HEK293 (cell line): ENCODE measurements at regions not wholly inside any gene's neighbourhood (a gene's known extent, or its start where the extent isn't known, plus 50 kb on each side); places are given as distances from the start of the nearest gene placed in this dataset.

Experiments used
- CTCF ChIA-PET: fragments of 350-600 bp; formaldehyde crosslinking; extraction: SDS; loops from one replicate; lab custom pipeline; 2021; ENCODE audit warnings: antibody characterized with exemption; lab: Yijun Ruan, JAX
- POLR2A ChIA-PET: fragments of 300-600 bp; formaldehyde crosslinking; extraction: SDS; loops from one replicate; lab custom pipeline; 2020; ENCODE audit warnings: antibody characterized with exemption, inconsistent platforms; lab: Yijun Ruan, JAX
- H3K27ac ChIP-seq: fragments of 200-500 bp; sonication (Bioruptor generic); 2 replicates; pipeline ENCODE4 v1.5.1; 2014; ENCODE audit warnings: low read depth, low read length, control low read depth, inconsistent platforms; ENCODE audit errors: extremely low read depth
- H3K36me3 ChIP-seq, 2 experiments: fragments of 200-500 bp in 1 of 2; sonication (Bioruptor generic) in 1 of 2; 1 replicate in 1 of 2; 2 replicates in 1 of 2; pipeline ENCODE4 v1.5.1; 2014 to 2017; ENCODE audit warnings: inconsistent platforms in 2 of 2, low read length in 2 of 2; ENCODE audit not compliant: control insufficient read depth in 2 of 2, insufficient read depth in 1 of 2
- H3K4me1 ChIP-seq: fragments of 200-500 bp; sonication (Bioruptor generic); 2 replicates; pipeline ENCODE4 v1.5.1; 2014; ENCODE audit warnings: mild to moderate bottlenecking, low read length, inconsistent platforms; ENCODE audit not compliant: control insufficient read depth, insufficient read depth
- H3K4me3 ChIP-seq: 2 replicates; pipeline ENCODE4 v1.5.1; 2011; ENCODE audit warnings: low read depth, mild to moderate bottlenecking, control low read depth, low read length, moderate library complexity
- H3K9me3 ChIP-seq: fragments of 200-500 bp; sonication (Bioruptor generic); 2 replicates; pipeline ENCODE4 v1.5.1; 2014; ENCODE audit warnings: low read depth, low read length, inconsistent platforms; ENCODE audit not compliant: control insufficient read depth, insufficient read depth
- EGR2 ChIP-seq: fragments of 450-650 bp; formaldehyde crosslinking; IDR thresholded peaks from 2 replicates; pipeline ENCODE4 v1.5.1; 2016; ENCODE audit warnings: low read depth, missing biosample characterization, missing genetic modification characterization
- KLF9 ChIP-seq: fragments of 450-650 bp; formaldehyde crosslinking; IDR thresholded peaks from 2 replicates; pipeline ENCODE4 v1.5.1; 2016; ENCODE audit warnings: missing biosample characterization, missing genetic modification characterization, low read depth
- ZBTB17 ChIP-seq: fragments of 450-650 bp; formaldehyde crosslinking; IDR thresholded peaks from 2 replicates; pipeline ENCODE4 v1.5.1; 2016; ENCODE audit warnings: missing biosample characterization, missing genetic modification characterization
- ZBTB7A ChIP-seq: fragments of 450-650 bp; formaldehyde crosslinking; IDR thresholded peaks from 2 replicates; pipeline ENCODE4 v1.5.1; 2016; ENCODE audit warnings: low read depth, missing biosample characterization, missing genetic modification characterization
- ZBTB8A ChIP-seq: fragments of 450-650 bp; formaldehyde crosslinking; IDR thresholded peaks from 2 replicates; pipeline ENCODE4 v1.5.1; 2016; ENCODE audit warnings: missing biosample characterization, missing genetic modification characterization
- ZFHX2 ChIP-seq: fragments of 450-650 bp; formaldehyde crosslinking; conservative IDR thresholded peaks from 2 replicates; pipeline ENCODE4 v1.5.1; 2016; ENCODE audit warnings: missing biosample characterization, missing genetic modification characterization
- ZNF169 ChIP-seq: fragments of 450-650 bp; formaldehyde crosslinking; IDR thresholded peaks from 2 replicates; pipeline ENCODE4 v1.5.1; 2016; ENCODE audit warnings: missing biosample characterization, missing genetic modification characterization
- ZNF175 ChIP-seq: fragments of 450-650 bp; formaldehyde crosslinking; IDR thresholded peaks from 2 replicates; pipeline ENCODE4 v1.5.1; 2016; ENCODE audit warnings: missing biosample characterization, missing genetic modification characterization
- ZNF239 ChIP-seq: fragments of 450-650 bp; formaldehyde crosslinking; IDR thresholded peaks from 2 replicates; pipeline ENCODE4 v1.5.1; 2016; ENCODE audit warnings: missing biosample characterization, missing genetic modification characterization
- ZNF366 ChIP-seq: fragments of 450-650 bp; formaldehyde crosslinking; conservative IDR thresholded peaks from 2 replicates; pipeline ENCODE4 v1.5.1; 2016; ENCODE audit warnings: missing biosample characterization, missing genetic modification characterization
- ZNF433 ChIP-seq: fragments of 450-650 bp; formaldehyde crosslinking; IDR thresholded peaks from 2 replicates; pipeline ENCODE4 v1.5.1; 2016; ENCODE audit warnings: missing biosample characterization, missing genetic modification characterization, low read depth
- ZNF529 ChIP-seq: fragments of 450-650 bp; formaldehyde crosslinking; IDR thresholded peaks from 2 replicates; pipeline ENCODE4 v1.5.1; 2017; ENCODE audit warnings: missing genetic modification characterization, missing biosample characterization; ENCODE audit not compliant: insufficient replicate concordance
- ZNF623 ChIP-seq: fragments of 450-650 bp; formaldehyde crosslinking; IDR thresholded peaks from 2 replicates; pipeline ENCODE4 v1.5.1; 2016; ENCODE audit warnings: missing biosample characterization, missing genetic modification characterization
- ZNF664 ChIP-seq: fragments of 450-650 bp; formaldehyde crosslinking; IDR thresholded peaks from 2 replicates; pipeline ENCODE4 v1.5.1; 2016; ENCODE audit warnings: missing biosample characterization, missing genetic modification characterization
- ZNF768 ChIP-seq: fragments of 450-650 bp; formaldehyde crosslinking; IDR thresholded peaks from 2 replicates; pipeline ENCODE4 v1.5.1; 2018; ENCODE audit warnings: missing biosample characterization, mild to moderate bottlenecking, missing genetic modification characterization
- ZSCAN16 ChIP-seq: fragments of 450-650 bp; formaldehyde crosslinking; IDR thresholded peaks from 2 replicates; pipeline ENCODE4 v1.5.1; 2016; ENCODE audit warnings: missing biosample characterization, missing genetic modification characterization
- TF ChIP-seq, protein P1 (sequence below): fragments of 450-650 bp; IDR thresholded peaks from 2 replicates; pipeline ENCODE4 v1.5.1; 2018; ENCODE audit warnings: missing biosample characterization, mild to moderate bottlenecking, missing genetic modification characterization
- TF ChIP-seq, protein P2 (sequence below): fragments of 450-650 bp; formaldehyde crosslinking; IDR thresholded peaks from 2 replicates; pipeline ENCODE4 v1.5.1; 2016; ENCODE audit warnings: missing biosample characterization, missing genetic modification characterization, low read depth

DNA sequence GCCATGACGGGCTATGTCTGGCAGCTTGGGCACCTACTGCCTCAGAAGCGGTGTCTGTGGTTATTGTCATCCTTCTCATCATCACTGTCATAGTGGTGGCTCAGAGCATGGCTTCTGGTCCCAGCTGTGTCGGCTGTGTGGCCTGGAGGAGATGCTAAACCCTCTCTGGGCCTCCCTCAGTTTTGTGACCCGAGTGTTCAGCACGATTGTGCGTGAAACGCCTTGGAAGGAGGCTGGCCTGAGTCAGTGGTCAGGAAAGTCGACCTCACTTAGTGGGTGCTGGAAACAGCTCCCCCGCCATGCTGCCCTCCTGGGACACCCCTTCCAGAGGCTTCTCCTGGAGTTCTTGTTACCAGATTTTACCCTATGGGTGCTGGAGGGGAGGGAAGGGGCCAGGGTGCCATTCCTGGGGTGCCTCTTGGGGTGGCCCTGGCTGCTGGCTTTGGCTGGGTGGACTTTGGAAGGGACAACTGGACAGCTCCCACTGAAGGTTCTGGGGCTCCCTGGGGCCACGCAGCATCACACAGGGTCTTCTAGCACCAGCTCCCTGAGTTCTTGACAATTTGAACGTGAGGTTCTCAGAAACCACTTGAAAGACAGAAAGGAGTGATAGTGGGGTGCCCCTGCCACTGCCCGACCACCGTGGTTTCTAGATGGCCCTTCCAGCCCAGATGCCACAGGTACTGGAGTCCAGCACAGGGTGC, 226.5 kb upstream of the GSE1 start:
- Histone ChIP-seq H3K4me3 (no peak overlapping the region), H3K9me3 (no peaks in the 10 kb centered on the region), H3K27ac (no peak overlapping the region), H3K4me1 (peaks cover 3% of the 10 kb centered on the region; the same call in 1 of the 2 replicates), H3K36me3 (peaks cover 0 to 5% of the 10 kb centered on the region in 2 experiments; a peak in 1 of 3 replicates)
- POLR2A ChIA-PET: no interaction called here
- 0 out of 2 replicates have a peak, but pooled peaks have one; percentile 20 for TF ChIP-seq ZNF768 (tag by site-specific recombination)
- no peak for TF ChIP-seq ZBTB8A (tag by site-specific recombination)
- TF ChIP-seq, all 188 proteins: peak for 1
- CTCF ChIA-PET: interaction anchor here (0.8 kb wide), 1 partner anchor 39 kb away, joined by 3 read pairs; no protein-coding TSS in a partner anchor

DNA sequence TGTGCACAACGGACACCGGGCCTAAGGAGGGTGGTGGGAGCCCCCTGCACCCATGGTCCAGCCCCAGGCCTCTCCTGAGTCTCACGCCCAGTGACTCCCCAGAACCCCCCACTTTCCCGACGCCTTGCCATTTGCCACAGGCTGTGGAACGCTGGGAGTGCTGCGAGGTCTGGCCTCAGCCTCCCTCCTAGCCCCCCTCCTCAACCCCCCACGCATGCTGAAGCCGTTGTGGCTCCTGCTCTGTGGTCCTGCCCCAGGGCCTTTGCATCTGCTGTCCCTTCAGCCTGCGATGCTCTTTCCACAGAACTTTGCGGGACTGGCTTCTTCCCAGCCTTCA, 226.0 kb upstream of the GSE1 start:
- POLR2A ChIA-PET: no interaction called here
- no peak overlapping the region for H3K4me3 ChIP-seq
- H3K9me3 ChIP-seq: no peaks in the 10 kb centered on the region
- TF ChIP-seq, protein P1, sequence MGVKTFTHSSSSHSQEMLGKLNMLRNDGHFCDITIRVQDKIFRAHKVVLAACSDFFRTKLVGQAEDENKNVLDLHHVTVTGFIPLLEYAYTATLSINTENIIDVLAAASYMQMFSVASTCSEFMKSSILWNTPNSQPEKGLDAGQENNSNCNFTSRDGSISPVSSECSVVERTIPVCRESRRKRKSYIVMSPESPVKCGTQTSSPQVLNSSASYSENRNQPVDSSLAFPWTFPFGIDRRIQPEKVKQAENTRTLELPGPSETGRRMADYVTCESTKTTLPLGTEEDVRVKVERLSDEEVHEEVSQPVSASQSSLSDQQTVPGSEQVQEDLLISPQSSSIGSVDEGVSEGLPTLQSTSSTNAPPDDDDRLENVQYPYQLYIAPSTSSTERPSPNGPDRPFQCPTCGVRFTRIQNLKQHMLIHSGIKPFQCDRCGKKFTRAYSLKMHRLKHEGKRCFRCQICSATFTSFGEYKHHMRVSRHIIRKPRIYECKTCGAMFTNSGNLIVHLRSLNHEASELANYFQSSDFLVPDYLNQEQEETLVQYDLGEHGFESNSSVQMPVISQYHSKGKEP (tag by site-specific recombination): no peak
- TF ChIP-seq ZNF623 (tag by site-specific recombination) (peak; percentile 96), ZNF433 (no peak), ZBTB7A (no peak), KLF9 (no peak)
- TF ChIP-seq, protein P2, sequence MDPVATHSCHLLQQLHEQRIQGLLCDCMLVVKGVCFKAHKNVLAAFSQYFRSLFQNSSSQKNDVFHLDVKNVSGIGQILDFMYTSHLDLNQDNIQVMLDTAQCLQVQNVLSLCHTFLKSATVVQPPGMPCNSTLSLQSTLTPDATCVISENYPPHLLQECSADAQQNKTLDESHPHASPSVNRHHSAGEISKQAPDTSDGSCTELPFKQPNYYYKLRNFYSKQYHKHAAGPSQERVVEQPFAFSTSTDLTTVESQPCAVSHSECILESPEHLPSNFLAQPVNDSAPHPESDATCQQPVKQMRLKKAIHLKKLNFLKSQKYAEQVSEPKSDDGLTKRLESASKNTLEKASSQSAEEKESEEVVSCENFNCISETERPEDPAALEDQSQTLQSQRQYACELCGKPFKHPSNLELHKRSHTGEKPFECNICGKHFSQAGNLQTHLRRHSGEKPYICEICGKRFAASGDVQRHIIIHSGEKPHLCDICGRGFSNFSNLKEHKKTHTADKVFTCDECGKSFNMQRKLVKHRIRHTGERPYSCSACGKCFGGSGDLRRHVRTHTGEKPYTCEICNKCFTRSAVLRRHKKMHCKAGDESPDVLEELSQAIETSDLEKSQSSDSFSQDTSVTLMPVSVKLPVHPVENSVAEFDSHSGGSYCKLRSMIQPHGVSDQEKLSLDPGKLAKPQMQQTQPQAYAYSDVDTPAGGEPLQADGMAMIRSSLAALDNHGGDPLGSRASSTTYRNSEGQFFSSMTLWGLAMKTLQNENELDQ: no peak
- CTCF ChIA-PET: no interaction called here
- H3K4me1 ChIP-seq: peaks cover 3% of the 10 kb centered on the region; the same call in 1 of the 2 replicates
- H3K27ac ChIP-seq: no peak overlapping the region
- H3K36me3 ChIP-seq: peaks cover 0 to 5% of the 10 kb centered on the region in 2 experiments; a peak in 1 of 3 replicates

DNA sequence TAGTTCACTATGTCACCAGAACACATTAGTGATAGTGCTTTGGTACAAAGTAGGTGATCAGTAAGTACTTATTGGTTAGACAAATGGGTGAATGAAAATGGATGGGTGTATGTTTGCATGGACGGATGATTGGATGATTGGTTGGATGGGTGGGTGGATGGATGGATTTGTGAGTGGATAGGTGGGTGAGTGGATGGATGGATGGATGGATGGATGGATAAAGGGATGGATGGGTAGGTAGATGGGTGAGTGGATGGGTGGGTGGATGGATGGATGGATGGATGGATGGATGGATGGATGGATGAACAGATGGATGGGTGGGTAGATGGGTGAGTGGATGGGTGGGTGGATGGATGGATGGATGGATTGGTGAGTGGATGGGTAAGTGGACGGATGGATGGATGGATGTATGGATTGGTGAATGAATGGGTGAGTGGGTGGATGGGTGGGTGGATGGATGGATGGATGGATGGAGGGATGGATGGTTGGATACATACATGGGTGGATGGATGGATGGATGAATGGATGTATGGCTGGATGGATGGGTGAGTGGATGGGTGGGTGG, 225.3 kb upstream of the GSE1 start:
- peaks cover 3% of the 10 kb centered on the region; the same call in 1 of the 2 replicates for H3K4me1 ChIP-seq
- TF ChIP-seq ZFHX2 (tag by site-specific recombination) (peak; percentile 53), ZNF366 (tag by site-specific recombination) (peak; percentile 96), ZNF664 (tag by site-specific recombination) (peak; percentile 82), ZNF529 (tag by site-specific recombination) (no peak), ZBTB17 (peak; percentile 25; the same call in 1 of the 2 replicates), ZNF169 (no peak), ZSCAN16 (tag by site-specific recombination) (no peak), EGR2 (tag by site-specific recombination) (peak; percentile 87), ZNF239 (tag by site-specific recombination) (0 out of 2 replicates have a peak, but pooled peaks have one; percentile 10), ZNF175 (no peak)
- POLR2A ChIA-PET: no interaction called here

More for the DNA sequence above, 225.3 kb upstream of the GSE1 start:
- H3K27ac ChIP-seq: no peak overlapping the region
- H3K4me3 ChIP-seq: no peak overlapping the region
- H3K9me3 ChIP-seq: no peaks in the 10 kb centered on the region
- peaks cover 0 to 1% of the 10 kb centered on the region in 2 experiments; a peak in 1 of 3 replicates for H3K36me3 ChIP-seq
- CTCF ChIA-PET: no interaction called here
